Endothelial cell of umbilical vein (primary cell): ENCODE measurements at regions not wholly inside any gene's neighbourhood (a gene's known extent, or its start where the extent isn't known, plus 50 kb on each side); places are given as distances from the start of the nearest gene placed in this dataset.

Experiments used
- BruUV-seq: library from RNA; stranded (reverse); fragments of 400-500 nt; replicated peaks from 2 replicates; lab custom pipeline; 2021; lab: Mats Ljungman, UMichigan
- CTCF ChIA-PET: fragments of 300-600, 350-600 bp; sonication (Branson Sonifier 250); formaldehyde crosslinking; loops from one replicate; lab custom pipeline; 2021; ENCODE audit warnings: antibody characterized with exemption, inconsistent platforms; lab: Charles Lee
- POLR2A ChIA-PET: fragments of 300-600, 350-600 bp; sonication (Branson Sonifier 250); formaldehyde crosslinking; loops from one replicate; lab custom pipeline; 2021; ENCODE audit warnings: antibody characterized with exemption, inconsistent platforms; lab: Charles Lee
- DNase-seq: peaks from one replicate; pipeline ENCODE4 v3.0.0-alpha.2; 2011; ENCODE audit warnings: low read depth, low spot score
- FAIRE-seq: peaks from 2 replicates; lab custom pipeline; 2011; peaks lifted over from hg19 to GRCh38; lab: Jason Lieb, UNC
- H2AFZ ChIP-seq: 2 replicates; pipeline ENCODE4 v1.6.0; 2012; ENCODE audit warnings: low read depth, low read length, control low read depth, inconsistent platforms
- H3K27ac ChIP-seq: 2 replicates; pipeline ENCODE4 v1.5.1; 2011; ENCODE audit warnings: low read depth, mild to moderate bottlenecking, control low read depth, low read length, moderate library complexity; ENCODE audit not compliant: insufficient read depth
- H3K27me3 ChIP-seq, 2 experiments: 2 replicates each; pipeline versions ENCODE4 v1.6.0 to v1.6.1; 2011; ENCODE audit warnings: low read length in 2 of 2, mixed read lengths in 1 of 2; ENCODE audit not compliant: control insufficient read depth in 2 of 2, insufficient read depth in 2 of 2
- H3K36me3 ChIP-seq, 2 experiments: 2 replicates in 1 of 2; 3 replicates in 1 of 2; pipeline ENCODE4 v1.5.1; 2011; ENCODE audit warnings: low read length in 2 of 2, mild to moderate bottlenecking in 1 of 2, moderate library complexity in 1 of 2; ENCODE audit not compliant: control insufficient read depth in 2 of 2, insufficient read depth in 2 of 2; ENCODE audit errors: extremely low read depth in 1 of 2
- H3K4me1 ChIP-seq: 3 replicates; pipeline ENCODE4 v1.5.1; 2011; ENCODE audit warnings: mild to moderate bottlenecking, low read length; ENCODE audit not compliant: control insufficient read depth, insufficient read depth; ENCODE audit errors: extremely low read depth
- H3K4me2 ChIP-seq: 2 replicates; pipeline ENCODE4 v1.6.1; 2011; ENCODE audit warnings: low read length, control low read depth, mixed read lengths; ENCODE audit not compliant: insufficient read depth
- H3K4me3 ChIP-seq, 3 experiments: fragments of 200-600 bp in 1 of 3; sonication (generic), shearing (Covaris generic) in 1 of 3; replicated peaks in 1 of 3; 2 replicates each; pipeline ENCODE4 v1.5.1; 2011 to 2016; ENCODE audit warnings: control low read depth in 3 of 3, low read length in 3 of 3, mild to moderate bottlenecking in 2 of 3, inconsistent platforms in 1 of 3, low read depth in 1 of 3, moderate library complexity in 1 of 3; ENCODE audit not compliant: insufficient read depth in 1 of 3
- H3K79me2 ChIP-seq: 2 replicates; pipeline ENCODE4 v1.6.0; 2012; ENCODE audit warnings: low read length, inconsistent platforms; ENCODE audit not compliant: control insufficient read depth, insufficient read depth
- H3K9ac ChIP-seq: replicated peaks from 2 replicates; pipeline ENCODE3; 2011; ENCODE audit warnings: low read length, control low read depth; ENCODE audit not compliant: insufficient read depth; ENCODE audit errors: extremely low read depth
- H3K9me1 ChIP-seq: replicated peaks from 3 replicates; pipeline ENCODE4 v1.6.0; 2011; ENCODE audit warnings: mild to moderate bottlenecking, low read length; ENCODE audit not compliant: control insufficient read depth, insufficient read depth; ENCODE audit errors: extremely low read depth
- H3K9me3 ChIP-seq: replicated peaks from 2 replicates; pipeline ENCODE4 v1.5.1; 2012; ENCODE audit warnings: low read length, inconsistent platforms; ENCODE audit not compliant: control insufficient read depth, insufficient read depth
- H4K20me1 ChIP-seq: replicated peaks from 2 replicates; pipeline ENCODE3; 2011; ENCODE audit warnings: mild to moderate bottlenecking, low read length; ENCODE audit not compliant: control insufficient read depth, insufficient read depth; ENCODE audit errors: extremely low read depth
- CTCF ChIP-seq, 2 donors: IDR thresholded peaks; 1 replicate in 1 of 2; 2 replicates in 1 of 2; pipeline ENCODE4 v1.5.1; 2011; ENCODE audit warnings: low read length in 2 of 2, mild to moderate bottlenecking in 2 of 2, moderate library complexity in 2 of 2, control low read depth in 1 of 2, inconsistent platforms in 1 of 2, low read depth in 1 of 2; ENCODE audit not compliant: insufficient read depth in 1 of 2; ENCODE audit errors: extremely low read depth in 1 of 2
- EZH2 ChIP-seq: IDR thresholded peaks from 2 replicates; pipeline ENCODE4 v1.6.1; 2012; ENCODE audit warnings: borderline replicate concordance, low read depth, mild to moderate bottlenecking, moderate library complexity, low read length, inconsistent platforms; ENCODE audit not compliant: severe bottlenecking
- FOS ChIP-seq: IDR thresholded peaks from 2 replicates; pipeline ENCODE4 v1.6.1; 2011; ENCODE audit warnings: mild to moderate bottlenecking, low read length, moderate library complexity, borderline replicate concordance; ENCODE audit not compliant: insufficient read depth
- GATA2 ChIP-seq: IDR thresholded peaks from 2 replicates; pipeline ENCODE4 v1.7.0; 2011; ENCODE audit warnings: low read depth, mild to moderate bottlenecking, moderate library complexity, mixed read lengths, low read length; ENCODE audit not compliant: insufficient read length, insufficient read depth
- JUN ChIP-seq: IDR thresholded peaks from 2 replicates; pipeline ENCODE4 v1.6.1; 2011; ENCODE audit warnings: borderline replicate concordance, low read depth; ENCODE audit not compliant: insufficient read length, insufficient read depth
- MAX ChIP-seq: IDR thresholded peaks from 2 replicates; pipeline ENCODE4 v1.6.1; 2011; ENCODE audit not compliant: insufficient read depth, insufficient read length
- MYC ChIP-seq: IDR thresholded peaks from one replicate; pipeline ENCODE4 v1.6.1; 2011; ENCODE audit warnings: mild to moderate bottlenecking, low read depth, low read length
- POLR2A ChIP-seq: IDR thresholded peaks from 2 replicates; pipeline ENCODE4 v1.6.1; 2012; ENCODE audit warnings: low read depth, mild to moderate bottlenecking, control low read depth, low read length
- POLR2AphosphoS5 ChIP-seq: IDR thresholded peaks from 2 replicates; pipeline ENCODE4 v1.6.1; 2012; ENCODE audit warnings: low read depth, mild to moderate bottlenecking, control low read depth, low read length, moderate library complexity; ENCODE audit not compliant: insufficient read depth
- dilution Hi-C: fragments of 300-500 bp; cut with MboI; formaldehyde crosslinking; loops from one replicate; pipeline ENCODE4 v1.15.0; 2019; ENCODE audit warnings: low sequenced_read_pairs; ENCODE audit not compliant: extremely low pct_ligation_motif_present
- intact Hi-C: fragments of 100-400 bp; cut with micrococcal nuclease; formaldehyde crosslinking; loops from one replicate; pipeline ENCODE4 v1.10.0; 2022

DNA sequence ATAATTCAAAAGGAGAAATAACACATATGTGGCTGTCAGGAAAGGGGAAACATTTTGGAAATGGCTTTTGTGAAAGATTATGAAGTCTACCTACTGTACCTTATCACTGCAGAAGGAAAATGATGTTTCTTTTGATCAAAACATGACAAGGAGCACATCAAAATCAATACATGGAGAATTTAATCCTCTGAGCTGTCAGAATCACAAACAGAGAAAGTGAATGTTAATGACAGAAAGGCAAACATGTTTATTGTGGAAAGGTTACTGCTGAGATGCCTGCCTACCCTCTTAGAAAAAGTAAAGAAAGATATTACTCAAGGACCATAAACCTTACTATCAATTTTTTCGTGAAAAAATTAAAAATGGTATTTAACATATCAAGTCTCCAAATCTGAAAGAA lies 794.5 kb upstream of the GYPC start:
- Histone ChIP-seq H3K9ac (no peak overlapping the region), H3K27ac (no peak overlapping the region), H4K20me1 (no peaks in the 10 kb centered on the region), H3K27me3 (no peaks in the 10 kb centered on the region), H3K4me3 (no peak overlapping the region), H3K9me1 (no peaks in the 10 kb centered on the region), H3K79me2 (no peaks in the 10 kb centered on the region), H3K4me1 (no peaks in the 10 kb centered on the region), H3K36me3 (no peaks in the 10 kb centered on the region), H2AFZ (no peak overlapping the region), H3K9me3 (peaks cover 5% of the 10 kb centered on the region), H3K4me2 (no peak overlapping the region)
- ChIA-PET POLR2A (no interaction called here), CTCF (no interaction called here)
- intact Hi-C loops (no loop called here), dilution Hi-C loops (no loop called here)
- TF ChIP-seq MYC, result no peak
- TF ChIP-seq POLR2A, result no peak
- no peak for TF ChIP-seq EZH2
- no peak for TF ChIP-seq MAX
- TF ChIP-seq GATA2, result no peak
- TF ChIP-seq CTCF (IDR thresholded peaks at IDR 0.05; ENCODE audit: extremely low read depth in 1 of 2, insufficient read depth in 1 of 2, low read depth in 1 of 2, low read length in 2 of 2), result no peak
- DNase-seq (no peak), FAIRE-seq (no peak)
- BruUV-seq, result no TSS peak

- no TSS peak for BruUV-seq
- dilution Hi-C loops (no loop called here), intact Hi-C loops (no loop called here)
- FAIRE-seq (no peak), DNase-seq (no peak)
- Histone ChIP-seq H3K79me2 (no peaks in the 10 kb centered on the region), H3K9me3 (no peaks in the 10 kb centered on the region), H3K9me1 (no peaks in the 10 kb centered on the region), H4K20me1 (no peaks in the 10 kb centered on the region), H3K36me3 (no peaks in the 10 kb centered on the region), H2AFZ (no peak overlapping the region), H3K9ac (no peak overlapping the region), H3K4me3 (no peak overlapping the region), H3K4me2 (no peak overlapping the region), H3K4me1 (no peaks in the 10 kb centered on the region), H3K27ac (no peak overlapping the region), H3K27me3 (no peaks in the 10 kb centered on the region)
- TF ChIP-seq JUN (no peak), MAX (no peak), FOS (no peak), POLR2AphosphoS5 (no peak), POLR2A (no peak), EZH2 (no peak), MYC (no peak), GATA2 (no peak)
- POLR2A ChIA-PET, result no interaction called here
- CTCF ChIA-PET, result no interaction called here
These were observed 788.0 kb upstream of the GYPC start for GRCh38 chr2:125867908-125868307.
